HCT116 (cell line): ENCODE measurements at regions not wholly inside any gene's neighbourhood (a gene's known extent, or its start where the extent isn't known, plus 50 kb on each side); places are given as distances from the start of the nearest gene placed in this dataset.

Experiments
- ATAC-seq: fragments of 200-7000 bp; cut with Tn5 transposase; 2 replicates; pipeline ENCODE4 v1.9.1; 2020; ENCODE audit warnings: mild to moderate bottlenecking, moderate library complexity
- BruUV-seq: library from RNA; stranded (reverse); fragments of 400-500 nt; replicated peaks from 2 replicates; lab custom pipeline; 2021; lab: Mats Ljungman, UMichigan
- CTCF ChIA-PET: fragments of 300-600 bp; sonication (Branson Sonifier 250); formaldehyde crosslinking; loops from one replicate; lab custom pipeline; 2021; ENCODE audit warnings: antibody characterized with exemption; lab: Charles Lee
- POLR2A ChIA-PET: fragments of 300-600, 350-600 bp; sonication (Branson Sonifier 250); formaldehyde crosslinking; loops from one replicate; lab custom pipeline; 2021; ENCODE audit warnings: antibody characterized with exemption; lab: Charles Lee
- RAD21 ChIA-PET, 2 experiments: fragments of 300-600 bp; sonication (Branson Sonifier 250); formaldehyde crosslinking; loops; one replicate each; lab custom pipeline; 2023; ENCODE audit warnings: low total read pairs in 2 of 2; ENCODE audit not compliant: uncharacterized antibody in 2 of 2, unreplicated experiment in 2 of 2, low non-redundant PET in 1 of 2; lab: Charles Lee
- DNase-seq: peaks from one replicate; pipeline ENCODE4 v3.0.0-alpha.2; 2010; ENCODE audit warnings: low read depth, low spot score
- H2AFZ ChIP-seq: fragments of 200-600 bp; shearing (Covaris generic), sonication (generic); 2 replicates; pipeline ENCODE4 v1.6.1; 2017; ENCODE audit warnings: low read depth, mixed run types, mixed read lengths, antibody characterized with exemption, low read length; ENCODE audit not compliant: poor library complexity, severe bottlenecking
- H3K27ac ChIP-seq: 2 replicates; pipeline ENCODE4 v1.5.1; 2012; ENCODE audit warnings: low read depth, low read length
- H3K27me3 ChIP-seq: fragments of 200-600 bp; sonication (generic); 2 replicates; pipeline ENCODE4 v1.6.1; 2016; ENCODE audit warnings: mixed run types, low read length, mixed read lengths; ENCODE audit not compliant: insufficient read depth
- H3K36me3 ChIP-seq, 2 experiments: fragments of 200-500 bp in 1 of 2; fragments of 200-600 bp in 1 of 2; sonication (Bioruptor generic) in 1 of 2; sonication (generic) in 1 of 2; 2 replicates each; pipeline versions ENCODE4 v1.5.1 to v1.6.1; 2014 to 2016; ENCODE audit warnings: low read length in 2 of 2, inconsistent platforms in 1 of 2, mixed read lengths in 1 of 2, mixed run types in 1 of 2; ENCODE audit not compliant: insufficient read depth in 2 of 2, control insufficient read depth in 1 of 2
- H3K4me1 ChIP-seq, 2 experiments: fragments of 200-600 bp in 1 of 2; sonication (generic) in 1 of 2; 2 replicates each; pipeline versions ENCODE4 v1.5.1 to v1.6.1; 2012 to 2017; ENCODE audit warnings: low read length in 2 of 2, inconsistent platforms in 1 of 2, mild to moderate bottlenecking in 1 of 2, mixed read lengths in 1 of 2, mixed run types in 1 of 2, moderate library complexity in 1 of 2; ENCODE audit not compliant: insufficient read depth in 2 of 2, control insufficient read depth in 1 of 2
- H3K4me2 ChIP-seq: fragments of 200-600 bp; sonication (generic); 2 replicates; pipeline ENCODE4 v1.6.1; 2017; ENCODE audit warnings: mixed run types, low read length, mixed read lengths
- H3K4me3 ChIP-seq, 2 experiments: fragments of 200-600 bp in 1 of 2; sonication (generic) in 1 of 2; replicated peaks in 1 of 2; 2 replicates each; pipeline ENCODE4 v1.5.1; 2011 to 2016; ENCODE audit warnings: low read length in 2 of 2, control low read depth in 1 of 2, low read depth in 1 of 2, mild to moderate bottlenecking in 1 of 2, mixed read lengths in 1 of 2, mixed run types in 1 of 2
- H3K79me2 ChIP-seq: fragments of 200-600 bp; sonication (generic); 2 replicates; pipeline ENCODE4 v1.6.1; 2017; ENCODE audit warnings: mild to moderate bottlenecking, mixed run types, low read length, moderate library complexity, mixed read lengths; ENCODE audit not compliant: insufficient read depth
- H3K9ac ChIP-seq: fragments of 200-600 bp; sonication (generic); 2 replicates; pipeline ENCODE4 v1.6.1; 2016; ENCODE audit warnings: low read length, mixed read lengths
- H3K9me2 ChIP-seq: fragments of 200-600 bp; sonication (generic), shearing (Covaris generic); 2 replicates; pipeline ENCODE4 v1.6.1; 2017; ENCODE audit warnings: mixed run types, mild to moderate bottlenecking, moderate library complexity; ENCODE audit not compliant: insufficient read depth
- H3K9me3 ChIP-seq, 2 experiments: fragments of 200-500 bp in 1 of 2; fragments of 200-600 bp in 1 of 2; sonication (Bioruptor generic) in 1 of 2; sonication (generic) in 1 of 2; 2 replicates each; pipeline ENCODE4 v1.6.1; 2014 to 2017; ENCODE audit warnings: low read length in 2 of 2, mixed read lengths in 2 of 2, inconsistent platforms in 1 of 2, low read depth in 1 of 2, mild to moderate bottlenecking in 1 of 2, mixed run types in 1 of 2, moderate library complexity in 1 of 2; ENCODE audit not compliant: control insufficient read depth in 1 of 2, insufficient read depth in 1 of 2
- H4K20me1 ChIP-seq: fragments of 200-600 bp; sonication (generic), shearing (Covaris generic); 2 replicates; pipeline ENCODE4 v1.6.1; 2017; ENCODE audit warnings: mixed run types, mild to moderate bottlenecking, moderate library complexity; ENCODE audit not compliant: insufficient read depth
- CBX3 ChIP-seq: IDR thresholded peaks from 2 replicates; pipeline ENCODE4 v1.6.1; 2012; ENCODE audit warnings: low read depth
- EGR1 ChIP-seq: IDR thresholded peaks from 2 replicates; pipeline ENCODE4 v1.6.1; 2012; ENCODE audit warnings: low read depth
- ELF1 ChIP-seq: IDR thresholded peaks from 2 replicates; pipeline ENCODE4 v1.6.1; 2012; ENCODE audit warnings: low read depth, borderline replicate concordance
- EZH2 ChIP-seq: fragments of 200-600 bp; sonication (generic); IDR thresholded peaks from 2 replicates; pipeline ENCODE4 v1.6.1; 2017; ENCODE audit warnings: antibody characterized with exemption, mixed run types
- FOSL1 ChIP-seq: IDR thresholded peaks from 2 replicates; pipeline ENCODE4 v1.6.1; 2012; ENCODE audit warnings: low read depth
- JUND ChIP-seq: IDR thresholded peaks from 2 replicates; pipeline ENCODE4 v1.6.1; 2012
- MAX ChIP-seq: IDR thresholded peaks from 2 replicates; pipeline ENCODE4 v1.6.1; 2012
- POLR2A ChIP-seq: IDR thresholded peaks from 2 replicates; pipeline ENCODE4 v1.7.0; 2011; ENCODE audit warnings: borderline replicate concordance; ENCODE audit not compliant: insufficient read depth, insufficient read length; ENCODE audit errors: extremely low read depth
- RAD21 ChIP-seq: IDR thresholded peaks from 2 replicates; pipeline ENCODE4 v1.6.1; 2012; ENCODE audit warnings: low read depth, mild to moderate bottlenecking
- SIN3A ChIP-seq: IDR thresholded peaks from 2 replicates; pipeline ENCODE4 v1.6.1; 2012; ENCODE audit warnings: low read depth
- SP1 ChIP-seq: IDR thresholded peaks from 2 replicates; pipeline ENCODE4 v1.6.1; 2012; ENCODE audit warnings: low read depth
- SRF ChIP-seq: IDR thresholded peaks from 2 replicates; pipeline ENCODE4 v1.6.1; 2012; ENCODE audit warnings: low read depth
- YY1 ChIP-seq: IDR thresholded peaks from 2 replicates; pipeline ENCODE4 v1.6.1; 2011; ENCODE audit warnings: low read length, low read depth, moderate library complexity, mild to moderate bottlenecking; ENCODE audit not compliant: insufficient replicate concordance; ENCODE audit errors: extremely low read depth
- ZFX ChIP-seq: fragments of 450-650 bp; IDR thresholded peaks from 2 replicates; pipeline ENCODE4 v1.6.1; 2017
- intact Hi-C: fragments of 100-400 bp; cut with micrococcal nuclease; formaldehyde crosslinking; loops from 2 replicates; pipeline ENCODE4 v1.10.0; 2022
- TF ChIP-seq, protein P1 (sequence below), 3 experiments: fragments of 200-600 bp in 1 of 3; sonication (generic) in 1 of 3; IDR thresholded peaks in 2 of 3; conservative IDR thresholded peaks in 1 of 3; 2 replicates each; pipeline ENCODE4 v1.5.1; 2012 to 2017; ENCODE audit warnings: low read depth in 2 of 3, low read length in 2 of 3, antibody characterized with exemption in 1 of 3, borderline replicate concordance in 1 of 3, control low read depth in 1 of 3, mild to moderate bottlenecking in 1 of 3, mixed read lengths in 1 of 3, mixed run types in 1 of 3, moderate library complexity in 1 of 3; ENCODE audit not compliant: insufficient read depth in 1 of 3
- TF ChIP-seq, protein P2 (sequence below): IDR thresholded peaks from 2 replicates; pipeline ENCODE4 v1.6.1; 2012; ENCODE audit warnings: low read depth
- TF ChIP-seq, protein P3 (sequence below): IDR thresholded peaks from 2 replicates; pipeline ENCODE4 v1.6.1; 2012

GRCh38 chr16:85539629-85540291 is 73.4 kb upstream of the GSE1 start:
- no TSS peak for BruUV-seq
- CTCF ChIA-PET: interaction anchor here (1.4 kb wide), 2 partner anchors 10 to 14 kb away, joined by 4 to 5 read pairs; no protein-coding TSS in a partner anchor
- H3K9me2 ChIP-seq: no peaks in the 10 kb centered on the region
- no peak overlapping the region for H3K27ac ChIP-seq
- ATAC-seq (no peak), DNase-seq (no peak)
- no peaks in the 10 kb centered on the region for H3K79me2 ChIP-seq
- H3K4me3 ChIP-seq: no peak overlapping the region
- H3K4me2 ChIP-seq: no peak overlapping the region
- H3K9me3 ChIP-seq: peaks cover 0 to 7% of the 10 kb centered on the region in 2 experiments; a peak in 1 of 4 replicates
- H3K36me3 ChIP-seq: no peaks in the 10 kb centered on the region
- no peaks in the 10 kb centered on the region for H4K20me1 ChIP-seq
- H2AFZ ChIP-seq: no peak overlapping the region
- H3K9ac ChIP-seq: no peak overlapping the region
- RAD21 ChIA-PET: no interaction called here
- intact Hi-C loops: no loop called here
- peaks cover 0 to 10% of the 10 kb centered on the region in 2 experiments; a peak in 3 of 4 replicates for H3K4me1 ChIP-seq
- TF ChIP-seq FOSL1 (no peak), MAX (no peak), ZFX (no peak), EZH2 (no peak), SRF (no peak), SIN3A (no peak), CBX3 (no peak), RAD21 (no peak), SP1 (no peak), YY1 (no peak), POLR2A (no peak), EGR1 (no peak), ELF1 (no peak), JUND (no peak)
- TF ChIP-seq, protein P1, sequence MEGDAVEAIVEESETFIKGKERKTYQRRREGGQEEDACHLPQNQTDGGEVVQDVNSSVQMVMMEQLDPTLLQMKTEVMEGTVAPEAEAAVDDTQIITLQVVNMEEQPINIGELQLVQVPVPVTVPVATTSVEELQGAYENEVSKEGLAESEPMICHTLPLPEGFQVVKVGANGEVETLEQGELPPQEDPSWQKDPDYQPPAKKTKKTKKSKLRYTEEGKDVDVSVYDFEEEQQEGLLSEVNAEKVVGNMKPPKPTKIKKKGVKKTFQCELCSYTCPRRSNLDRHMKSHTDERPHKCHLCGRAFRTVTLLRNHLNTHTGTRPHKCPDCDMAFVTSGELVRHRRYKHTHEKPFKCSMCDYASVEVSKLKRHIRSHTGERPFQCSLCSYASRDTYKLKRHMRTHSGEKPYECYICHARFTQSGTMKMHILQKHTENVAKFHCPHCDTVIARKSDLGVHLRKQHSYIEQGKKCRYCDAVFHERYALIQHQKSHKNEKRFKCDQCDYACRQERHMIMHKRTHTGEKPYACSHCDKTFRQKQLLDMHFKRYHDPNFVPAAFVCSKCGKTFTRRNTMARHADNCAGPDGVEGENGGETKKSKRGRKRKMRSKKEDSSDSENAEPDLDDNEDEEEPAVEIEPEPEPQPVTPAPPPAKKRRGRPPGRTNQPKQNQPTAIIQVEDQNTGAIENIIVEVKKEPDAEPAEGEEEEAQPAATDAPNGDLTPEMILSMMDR (IDR thresholded peaks at IDR 0.05 in 2 of 3, conservative IDR thresholded peaks at IDR 0.05 in 1 of 3; ENCODE audit: borderline replicate concordance in 1 of 3, insufficient read depth in 1 of 3, low read depth in 2 of 3, low read length in 2 of 3): no peak
- TF ChIP-seq, protein P2, sequence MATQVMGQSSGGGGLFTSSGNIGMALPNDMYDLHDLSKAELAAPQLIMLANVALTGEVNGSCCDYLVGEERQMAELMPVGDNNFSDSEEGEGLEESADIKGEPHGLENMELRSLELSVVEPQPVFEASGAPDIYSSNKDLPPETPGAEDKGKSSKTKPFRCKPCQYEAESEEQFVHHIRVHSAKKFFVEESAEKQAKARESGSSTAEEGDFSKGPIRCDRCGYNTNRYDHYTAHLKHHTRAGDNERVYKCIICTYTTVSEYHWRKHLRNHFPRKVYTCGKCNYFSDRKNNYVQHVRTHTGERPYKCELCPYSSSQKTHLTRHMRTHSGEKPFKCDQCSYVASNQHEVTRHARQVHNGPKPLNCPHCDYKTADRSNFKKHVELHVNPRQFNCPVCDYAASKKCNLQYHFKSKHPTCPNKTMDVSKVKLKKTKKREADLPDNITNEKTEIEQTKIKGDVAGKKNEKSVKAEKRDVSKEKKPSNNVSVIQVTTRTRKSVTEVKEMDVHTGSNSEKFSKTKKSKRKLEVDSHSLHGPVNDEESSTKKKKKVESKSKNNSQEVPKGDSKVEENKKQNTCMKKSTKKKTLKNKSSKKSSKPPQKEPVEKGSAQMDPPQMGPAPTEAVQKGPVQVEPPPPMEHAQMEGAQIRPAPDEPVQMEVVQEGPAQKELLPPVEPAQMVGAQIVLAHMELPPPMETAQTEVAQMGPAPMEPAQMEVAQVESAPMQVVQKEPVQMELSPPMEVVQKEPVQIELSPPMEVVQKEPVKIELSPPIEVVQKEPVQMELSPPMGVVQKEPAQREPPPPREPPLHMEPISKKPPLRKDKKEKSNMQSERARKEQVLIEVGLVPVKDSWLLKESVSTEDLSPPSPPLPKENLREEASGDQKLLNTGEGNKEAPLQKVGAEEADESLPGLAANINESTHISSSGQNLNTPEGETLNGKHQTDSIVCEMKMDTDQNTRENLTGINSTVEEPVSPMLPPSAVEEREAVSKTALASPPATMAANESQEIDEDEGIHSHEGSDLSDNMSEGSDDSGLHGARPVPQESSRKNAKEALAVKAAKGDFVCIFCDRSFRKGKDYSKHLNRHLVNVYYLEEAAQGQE: no peak
- TF ChIP-seq, protein P3, sequence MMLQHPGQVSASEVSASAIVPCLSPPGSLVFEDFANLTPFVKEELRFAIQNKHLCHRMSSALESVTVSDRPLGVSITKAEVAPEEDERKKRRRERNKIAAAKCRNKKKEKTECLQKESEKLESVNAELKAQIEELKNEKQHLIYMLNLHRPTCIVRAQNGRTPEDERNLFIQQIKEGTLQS: no peak
- TF ChIP-seq, all 23 proteins: peak for 0
- POLR2A ChIA-PET: interaction anchor here (1.1 kb wide), 1 partner anchor 14 kb away, joined by 3 read pairs; no protein-coding TSS in a partner anchor
- no peaks in the 10 kb centered on the region for H3K27me3 ChIP-seq
